ENCODE measurements at regions not wholly inside any gene's neighbourhood (a gene's known extent, or its start where the extent isn't known, plus 50 kb on each side); places are given as distances from the start of the nearest gene placed in this dataset.

DNA sequence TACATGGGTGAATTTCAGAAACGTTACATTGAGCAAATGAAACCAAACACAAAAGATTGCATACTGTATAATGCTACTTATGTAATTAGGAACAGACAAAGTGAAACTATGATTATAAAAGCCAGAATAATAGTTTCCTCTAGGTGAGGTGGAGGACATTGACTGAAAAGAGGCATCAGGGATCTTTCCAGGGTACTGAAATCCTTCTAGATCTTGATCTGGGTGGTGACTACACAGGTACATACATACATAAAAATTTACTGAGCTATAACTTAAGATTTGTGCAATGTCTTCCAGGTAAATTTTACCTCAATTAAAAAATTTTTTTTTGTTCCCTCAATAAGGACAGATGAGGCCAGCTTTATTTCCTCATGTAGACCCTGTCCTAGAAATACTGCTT is 665.6 kb upstream of the UBE2E2 start:
- Histone ChIP-seq H3K4me2 (ENCODE audit: low read depth, low read length) (no peak overlapping the region), H3K9me3 (ENCODE audit: low read length) (peaks cover 12% of the 10 kb centered on the region), H3K4me3 (replicated peaks in 1 of 3; ENCODE audit: insufficient read depth in 1 of 3, low read depth in 2 of 3, low read length in 3 of 3) (no peak overlapping the region), H3K36me3 (replicated peaks in 1 of 2; ENCODE audit: control insufficient read depth in 1 of 2, insufficient read depth in 2 of 2, low read length in 2 of 2) (no peaks in the 10 kb centered on the region), H3K9ac (ENCODE audit: insufficient read depth, low read depth, low read length) (no peak overlapping the region), H2AFZ (ENCODE audit: low read length) (no peak overlapping the region), H3K27me3 (ENCODE audit: control insufficient read depth in 1 of 2, insufficient read depth in 2 of 2, low read length in 2 of 2) (no peaks in the 10 kb centered on the region), H4K20me1 (ENCODE audit: insufficient read depth, low read length) (no peaks in the 10 kb centered on the region), H3K4me1 (ENCODE audit: insufficient read depth, low read length) (no peaks in the 10 kb centered on the region), H3K79me2 (ENCODE audit: insufficient read depth, low read length) (no peaks in the 10 kb centered on the region), H3K27ac (ENCODE audit: extremely low read length, insufficient read depth, low read length) (no peak overlapping the region)
- no peak for TF ChIP-seq ZNF362 (CRISPR knock-in tag; IDR thresholded peaks at IDR 0.05; ENCODE audit: borderline replicate concordance)
- no peak for TF ChIP-seq DRAP1 (CRISPR knock-in tag; IDR thresholded peaks at IDR 0.05)
- TF ChIP-seq, protein P1, sequence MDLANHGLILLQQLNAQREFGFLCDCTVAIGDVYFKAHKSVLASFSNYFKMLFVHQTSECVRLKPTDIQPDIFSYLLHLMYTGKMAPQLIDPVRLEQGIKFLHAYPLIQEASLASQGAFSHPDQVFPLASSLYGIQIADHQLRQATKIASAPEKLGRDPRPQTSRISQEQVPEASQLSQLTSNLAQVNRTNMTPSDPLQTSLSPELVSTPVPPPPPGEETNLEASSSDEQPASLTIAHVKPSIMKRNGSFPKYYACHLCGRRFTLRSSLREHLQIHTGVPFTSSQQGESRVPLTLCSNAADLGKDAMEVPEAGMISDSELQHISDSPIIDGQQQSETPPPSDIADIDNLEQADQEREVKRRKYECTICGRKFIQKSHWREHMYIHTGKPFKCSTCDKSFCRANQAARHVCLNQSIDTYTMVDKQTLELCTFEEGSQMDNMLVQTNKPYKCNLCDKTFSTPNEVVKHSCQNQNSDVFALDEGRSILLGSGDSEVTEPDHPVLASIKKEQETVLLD (CRISPR knock-in tag; IDR thresholded peaks at IDR 0.05; ENCODE audit: low read depth) = no peak
- TF ChIP-seq, protein P2, sequence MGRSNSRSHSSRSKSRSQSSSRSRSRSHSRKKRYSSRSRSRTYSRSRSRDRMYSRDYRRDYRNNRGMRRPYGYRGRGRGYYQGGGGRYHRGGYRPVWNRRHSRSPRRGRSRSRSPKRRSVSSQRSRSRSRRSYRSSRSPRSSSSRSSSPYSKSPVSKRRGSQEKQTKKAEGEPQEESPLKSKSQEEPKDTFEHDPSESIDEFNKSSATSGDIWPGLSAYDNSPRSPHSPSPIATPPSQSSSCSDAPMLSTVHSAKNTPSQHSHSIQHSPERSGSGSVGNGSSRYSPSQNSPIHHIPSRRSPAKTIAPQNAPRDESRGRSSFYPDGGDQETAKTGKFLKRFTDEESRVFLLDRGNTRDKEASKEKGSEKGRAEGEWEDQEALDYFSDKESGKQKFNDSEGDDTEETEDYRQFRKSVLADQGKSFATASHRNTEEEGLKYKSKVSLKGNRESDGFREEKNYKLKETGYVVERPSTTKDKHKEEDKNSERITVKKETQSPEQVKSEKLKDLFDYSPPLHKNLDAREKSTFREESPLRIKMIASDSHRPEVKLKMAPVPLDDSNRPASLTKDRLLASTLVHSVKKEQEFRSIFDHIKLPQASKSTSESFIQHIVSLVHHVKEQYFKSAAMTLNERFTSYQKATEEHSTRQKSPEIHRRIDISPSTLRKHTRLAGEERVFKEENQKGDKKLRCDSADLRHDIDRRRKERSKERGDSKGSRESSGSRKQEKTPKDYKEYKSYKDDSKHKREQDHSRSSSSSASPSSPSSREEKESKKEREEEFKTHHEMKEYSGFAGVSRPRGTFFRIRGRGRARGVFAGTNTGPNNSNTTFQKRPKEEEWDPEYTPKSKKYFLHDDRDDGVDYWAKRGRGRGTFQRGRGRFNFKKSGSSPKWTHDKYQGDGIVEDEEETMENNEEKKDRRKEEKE (IDR thresholded peaks at IDR 0.05) = no peak
- no peak for TF ChIP-seq MZF1 (CRISPR knock-in tag; IDR thresholded peaks at IDR 0.05; ENCODE audit: borderline replicate concordance)
- TF ChIP-seq SMAD3 (CRISPR knock-in tag; IDR thresholded peaks at IDR 0.05) = no peak
- TF ChIP-seq, protein P3, sequence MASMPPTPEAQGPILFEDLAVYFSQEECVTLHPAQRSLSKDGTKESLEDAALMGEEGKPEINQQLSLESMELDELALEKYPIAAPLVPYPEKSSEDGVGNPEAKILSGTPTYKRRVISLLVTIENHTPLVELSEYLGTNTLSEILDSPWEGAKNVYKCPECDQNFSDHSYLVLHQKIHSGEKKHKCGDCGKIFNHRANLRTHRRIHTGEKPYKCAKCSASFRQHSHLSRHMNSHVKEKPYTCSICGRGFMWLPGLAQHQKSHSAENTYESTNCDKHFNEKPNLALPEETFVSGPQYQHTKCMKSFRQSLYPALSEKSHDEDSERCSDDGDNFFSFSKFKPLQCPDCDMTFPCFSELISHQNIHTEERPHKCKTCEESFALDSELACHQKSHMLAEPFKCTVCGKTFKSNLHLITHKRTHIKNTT (CRISPR knock-in tag; IDR thresholded peaks at IDR 0.05) = no peak
- TF ChIP-seq ZNF564 (CRISPR knock-in tag; IDR thresholded peaks at IDR 0.05) = no peak
- no peak for TF ChIP-seq FOSL1 (CRISPR knock-in tag; IDR thresholded peaks at IDR 0.05; ENCODE audit: borderline replicate concordance)
- TF ChIP-seq RXRA (CRISPR knock-in tag; IDR thresholded peaks at IDR 0.05) = no peak
- ATAC-seq = no peak
- BruUV-seq (replicated peaks) = no TSS peak
- no peak for DNase-seq (ENCODE audit: low spot score)
- in situ Hi-C loops (cut with HindIII; ENCODE audit: extremely low pct_ligation_motif_present, low pct_unique_long_range_greater_than_20kb) = no loop called here
- POLR2A ChIA-PET = no interaction called here
- CTCF ChIA-PET (ENCODE audit: low intra/inter-chr PET ratio, low total read pairs) = no interaction called here
- intact Hi-C loops (cut with micrococcal nuclease; ENCODE audit: unreplicated experiment) = no loop called here
- no peak for FAIRE-seq
- 0% methylated on average over 1 of the region's 1 CpG for WGBS (ENCODE audit: low lambda C conversion rate)

Measured in HepG2 (cell line).